ENCODE measurements at regions not wholly inside any gene's neighbourhood (a gene's known extent, or its start where the extent isn't known, plus 50 kb on each side); places are given as distances from the start of the nearest gene placed in this dataset.

GRCh38 chr2:56615760-56616159 lies 432.0 kb downstream of the CCDC85A start:
- H3K18ac ChIP-seq (ENCODE audit: insufficient read length, low read depth, low read length), result no peak overlapping the region
- no peak overlapping the region for H4K5ac ChIP-seq (ENCODE audit: insufficient read length, low read depth, low read length)
- H3K9me3 Mint-ChIP-seq, result peaks cover 8 to 9% of the 10 kb centered on the region in 2 experiments; a peak in 4 of 5 replicates
- H2BK12ac ChIP-seq (ENCODE audit: insufficient read length, low read depth, low read length), result no peak overlapping the region
- no peak overlapping the region for H3K27ac ChIP-seq (ENCODE audit: insufficient read length, low read depth, low read length)
- H3K56ac ChIP-seq (ENCODE audit: insufficient read length, low read depth, low read length), result no peak overlapping the region
- no peak overlapping the region for H3K4me2 ChIP-seq (ENCODE audit: insufficient read depth, insufficient read length, low read length)
- no peak for TF ChIP-seq CTCF (conservative IDR thresholded peaks at IDR 0.05)
- no peak overlapping the region for H2BK15ac ChIP-seq (ENCODE audit: low read depth, low read length)
- no peak for DNase-seq
- H3K4me3 Mint-ChIP-seq, result no peak overlapping the region
- H4K20me1 ChIP-seq (ENCODE audit: control insufficient read depth, insufficient read depth, insufficient read length), result no peaks in the 10 kb centered on the region
- H3K79me2 ChIP-seq (ENCODE audit: insufficient read depth, low read length), result no peaks in the 10 kb centered on the region
- no peak overlapping the region for H2BK120ac ChIP-seq (ENCODE audit: low read depth, low read length, poor library complexity, severe bottlenecking)
- no peaks in the 10 kb centered on the region for H3K27me3 ChIP-seq (ENCODE audit: insufficient read depth, low read length)
- no peak overlapping the region for H3K4ac ChIP-seq (ENCODE audit: low read depth, low read length)
- no peak overlapping the region for H4K91ac ChIP-seq (ENCODE audit: insufficient read length, low read depth, low read length)
- H3K9ac ChIP-seq (ENCODE audit: extremely low read depth, insufficient read length, low read length), result no peak overlapping the region
- H3K9me3 ChIP-seq (ENCODE audit: control insufficient read depth, low read depth, low read length), result no peaks in the 10 kb centered on the region
- no peak overlapping the region for H2AK5ac ChIP-seq (ENCODE audit: insufficient read length, low read length)
- no peak overlapping the region for H2BK20ac ChIP-seq (ENCODE audit: low read depth, low read length, poor library complexity, severe bottlenecking)
- H3K23me2 ChIP-seq (ENCODE audit: insufficient read length, low read depth, low read length, poor library complexity, severe bottlenecking), result no peaks in the 10 kb centered on the region
- WGBS (ENCODE audit: extremely low coverage, insufficient read length, low lambda C conversion rate), result no CpG with 5 or more reads among the region's 3 CpGs
- no peak overlapping the region for H3T11ph ChIP-seq (ENCODE audit: low read length)
- no peak overlapping the region for H4K8ac ChIP-seq (replicated peaks; ENCODE audit: insufficient read length, low read depth, low read length)
- H2AFZ ChIP-seq (ENCODE audit: low read length), result no peak overlapping the region
- no peaks in the 10 kb centered on the region for H3K4me1 ChIP-seq (ENCODE audit: insufficient read depth, low read length)
- H3K23ac ChIP-seq (ENCODE audit: insufficient read length, low read depth, low read length), result no peak overlapping the region
- no peaks in the 10 kb centered on the region; a peak in 2 of 7 replicates for H3K36me3 Mint-ChIP-seq (ENCODE audit: insufficient read depth in 1 of 3, low read depth in 3 of 3)
- no peak overlapping the region for H2BK5ac ChIP-seq (ENCODE audit: insufficient read length, low read length)
- H3K4me1 Mint-ChIP-seq, result peaks cover under 1 to 1% of the 10 kb centered on the region in 2 experiments; a peak in 1 of 4 replicates
- no peaks in the 10 kb centered on the region for H3K79me1 ChIP-seq (ENCODE audit: insufficient read depth, low read depth, low read length, poor library complexity, severe bottlenecking)
- H3K27ac Mint-ChIP-seq, result no peak overlapping the region
- H3K27me3 Mint-ChIP-seq (ENCODE audit: low read depth), result 0 out of 2 replicates have a peak, but pooled peaks cover 2% of the 10 kb centered on the region
- H3K14ac ChIP-seq (ENCODE audit: insufficient read depth, low read length), result no peak overlapping the region

Data from H9 (cell line).